Lower lobe of right lung (tissue), 2 donors: ENCODE measurements at regions not wholly inside any gene's neighbourhood (a gene's known extent, or its start where the extent isn't known, plus 50 kb on each side); places are given as distances from the start of the nearest gene placed in this dataset.

Source experiments
- ATAC-seq, 2 donors: fragments of 200-7000 bp; cut with Tn5 transposase; one replicate each; pipeline ENCODE4 v1.9.1; 2020 to 2022; ENCODE audit warnings: mild to moderate bottlenecking in 2 of 2, moderate library complexity in 2 of 2
- DNase-seq: peaks from one replicate; pipeline ENCODE4 v3.0.0-alpha.2; 2020
- H3K27ac ChIP-seq: fragments of 200-600 bp; one replicate; pipeline ENCODE4 v1.8.0; 2022
- H3K27me3 ChIP-seq: fragments of 200-600 bp; one replicate; pipeline ENCODE4 v1.8.0; 2022; ENCODE audit warnings: low read depth
- H3K36me3 ChIP-seq: fragments of 200-600 bp; one replicate; pipeline ENCODE4 v1.8.0; 2022; ENCODE audit warnings: mild to moderate bottlenecking
- H3K4me1 ChIP-seq: fragments of 200-600 bp; one replicate; pipeline ENCODE4 v1.8.0; 2022
- H3K4me3 ChIP-seq: fragments of 200-600 bp; one replicate; pipeline ENCODE4 v1.8.0; 2022; ENCODE audit warnings: mild to moderate bottlenecking
- H3K9me3 ChIP-seq: fragments of 200-600 bp; one replicate; pipeline ENCODE4 v1.8.0; 2022
- CTCF ChIP-seq: fragments of 200-600 bp; IDR thresholded peaks from one replicate; pipeline ENCODE4 v1.8.0; 2022; ENCODE audit warnings: antibody characterized with exemption, mild to moderate bottlenecking
- intact Hi-C: fragments of 100-400 bp; cut with DNase I; formaldehyde crosslinking; loops from one replicate; pipeline ENCODE4 v1.11.0; 2022
- donor health status: DM: no; HTN: yes; CAD: no; lungs with severe emphysema.

GRCh38 chr1:96233422-96233821 is 488.2 kb upstream of the PTBP2 start:
- TF ChIP-seq CTCF = no peak
- Histone ChIP-seq H3K27me3 (no peaks in the 10 kb centered on the region), H3K27ac (no peak overlapping the region), H3K4me3 (no peak overlapping the region), H3K4me1 (no peaks in the 10 kb centered on the region), H3K9me3 (no peaks in the 10 kb centered on the region), H3K36me3 (no peaks in the 10 kb centered on the region)
- intact Hi-C loops = no loop called here
- DNase-seq (no peak), ATAC-seq (no peak)

- ATAC-seq = peak; percentile 80 to 95
These were observed 487.3 kb upstream of the PTBP2 start for GRCh38 chr1:96234299-96234698.

GRCh38 chr1:96236156-96236739 is 485.3 kb upstream of the PTBP2 start:
- ATAC-seq (peak in 1 of 2 donors; percentile 50), DNase-seq (no peak)
- Histone ChIP-seq H3K4me3 (no peak overlapping the region), H3K9me3 (no peaks in the 10 kb centered on the region), H3K27me3 (no peaks in the 10 kb centered on the region), H3K36me3 (no peaks in the 10 kb centered on the region), H3K27ac (no peak overlapping the region), H3K4me1 (no peaks in the 10 kb centered on the region)
- intact Hi-C loops = no loop called here
- TF ChIP-seq CTCF = peak; percentile 64

More at GRCh38 chr1:96234299-96234698, 487.3 kb upstream of the PTBP2 start:
- no peaks in the 10 kb centered on the region for H3K4me1 ChIP-seq
- no peak for TF ChIP-seq CTCF
- intact Hi-C loops = no loop called here
- H3K4me3 ChIP-seq = no peak overlapping the region
- DNase-seq = peak; percentile 61
- no peaks in the 10 kb centered on the region for H3K36me3 ChIP-seq
- no peaks in the 10 kb centered on the region for H3K9me3 ChIP-seq
- no peak overlapping the region for H3K27ac ChIP-seq
- H3K27me3 ChIP-seq = no peaks in the 10 kb centered on the region

GRCh38 chr1:96238426-96238825 is 483.2 kb upstream of the PTBP2 start:
- no peaks in the 10 kb centered on the region for H3K9me3 ChIP-seq
- no peaks in the 10 kb centered on the region for H3K27me3 ChIP-seq
- no peak overlapping the region for H3K27ac ChIP-seq
- no peak for DNase-seq
- no peaks in the 10 kb centered on the region for H3K36me3 ChIP-seq
- no peak overlapping the region for H3K4me3 ChIP-seq
- intact Hi-C loops = no loop called here
- no peaks in the 10 kb centered on the region for H3K4me1 ChIP-seq
- no peak for ATAC-seq
- no peak for TF ChIP-seq CTCF

GRCh38 chr1:96240438-96240837 is 481.1 kb upstream of the PTBP2 start:
- TF ChIP-seq CTCF = no peak
- no peaks in the 10 kb centered on the region for H3K36me3 ChIP-seq

More at GRCh38 chr1:96240438-96240837, 481.1 kb upstream of the PTBP2 start:
- Histone ChIP-seq H3K9me3 (no peaks in the 10 kb centered on the region), H3K27me3 (no peaks in the 10 kb centered on the region), H3K4me3 (no peak overlapping the region), H3K4me1 (no peaks in the 10 kb centered on the region), H3K27ac (no peak overlapping the region)
- no peak for DNase-seq
- intact Hi-C loops = no loop called here
- ATAC-seq = no peak
